KBM-7 (cell line): ENCODE measurements at regions not wholly inside any gene's neighbourhood (a gene's known extent, or its start where the extent isn't known, plus 50 kb on each side); places are given as distances from the start of the nearest gene placed in this dataset.
"Not testable (repeated sequence)": the region's sequence is repeated elsewhere in the genome, so short reads cannot be mapped to it uniquely, and the experiment has no call there.

Experiments
- DNase-seq: peaks from one replicate; pipeline ENCODE4 v3.0.0-alpha.2; 2015
- in situ Hi-C: fragments of 300-500 bp; cut with MboI; formaldehyde crosslinking; loops from 2 replicates; pipeline ENCODE4 v1.14.3; 2020; ENCODE audit warnings: low sequenced_read_pairs, low pct_unique_long_range_greater_than_20kb, mixed read lengths

DNA sequence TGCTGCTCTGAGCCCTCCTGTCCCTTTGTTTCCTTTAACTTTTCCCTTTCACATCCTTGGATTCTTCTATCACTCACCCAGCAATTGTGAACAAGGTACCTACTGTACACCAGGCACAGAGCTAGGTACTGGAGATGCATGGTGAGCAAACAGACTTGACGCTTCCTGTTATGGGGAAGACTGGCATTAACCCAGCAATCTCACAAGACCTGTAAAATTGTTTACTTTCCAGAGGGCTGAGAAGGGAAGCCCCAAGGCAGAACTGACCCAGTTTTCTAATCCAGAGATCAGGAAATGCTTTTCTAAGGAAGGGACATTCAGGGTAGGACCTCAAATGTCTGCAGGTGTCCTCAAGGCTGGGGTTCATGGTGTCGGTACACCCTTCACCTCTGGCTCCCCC is 171.6 kb upstream of the KAZN start:
- DNase-seq: no peak
- in situ Hi-C loops: no loop called here

DNA sequence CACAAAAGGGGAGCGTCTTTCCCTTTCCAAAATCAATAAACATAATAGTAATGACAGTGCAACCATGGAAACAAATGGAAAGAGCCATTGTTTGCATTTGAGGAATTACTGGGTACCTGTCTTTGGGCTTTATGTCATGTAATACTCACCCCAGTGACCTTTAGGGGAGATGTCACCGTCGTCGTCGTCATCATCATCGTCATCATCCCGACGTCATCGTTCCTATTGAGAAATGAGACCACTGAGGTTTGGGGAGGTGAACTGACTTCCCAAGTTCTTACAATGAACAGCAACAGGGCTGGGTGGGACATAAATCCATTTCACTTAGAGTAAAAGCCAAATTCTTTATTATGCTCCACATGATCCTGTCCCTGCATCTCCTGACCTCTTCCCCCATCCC is 168.9 kb upstream of the KAZN start:
- in situ Hi-C loops: no loop called here
- no peak for DNase-seq

DNA sequence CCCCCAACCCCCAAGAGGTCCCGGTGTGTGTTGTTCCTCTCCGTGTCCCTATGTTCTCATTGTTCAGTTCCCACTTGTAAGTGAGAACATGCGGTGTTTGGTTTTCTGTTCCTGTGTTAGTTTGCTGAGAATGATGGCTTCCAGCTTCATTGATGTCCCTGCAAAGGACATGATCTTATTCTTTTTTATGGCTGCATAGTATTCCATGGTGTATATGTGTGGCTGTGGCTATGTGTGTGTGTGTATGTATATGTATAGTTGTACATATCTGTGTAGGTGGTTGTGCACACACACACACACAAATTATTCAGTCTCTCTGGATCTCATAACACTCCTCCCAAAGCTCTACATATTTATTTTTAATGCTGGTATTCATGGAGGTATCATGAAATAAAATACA is 165.8 kb upstream of the KAZN start:
- DNase-seq, in situ Hi-C loops: not testable (repeated sequence)

- DNase-seq: no peak
- in situ Hi-C loops: no loop called here
These were observed 163.0 kb upstream of the KAZN start for GRCh38 chr1:14435368-14436023.

GRCh38 chr1:14437417-14437918 is 161.0 kb upstream of the KAZN start:
- in situ Hi-C loops: no loop called here
- no peak for DNase-seq

GRCh38 chr1:14438127-14438769 is 160.2 kb upstream of the KAZN start:
- DNase-seq: no peak
- in situ Hi-C loops: no loop called here

DNA sequence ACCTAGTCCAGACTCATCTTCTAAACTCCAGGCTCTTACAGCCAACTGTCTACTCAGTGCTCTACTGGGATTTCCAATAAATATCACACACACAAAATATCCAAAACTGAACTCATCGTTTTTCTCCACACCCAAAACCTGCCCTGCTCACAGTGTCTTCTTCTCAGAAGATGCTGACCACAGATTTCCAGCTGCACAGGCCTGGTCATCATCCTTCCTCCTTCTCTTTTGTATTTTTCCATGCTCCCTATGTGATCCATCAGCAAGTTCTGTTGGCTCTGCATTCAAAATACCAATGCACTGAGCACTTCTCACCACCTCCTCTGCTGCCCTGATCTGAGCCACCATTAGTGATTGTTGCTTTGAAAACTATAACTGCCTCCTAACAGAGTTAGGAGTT is 159.5 kb upstream of the KAZN start:
- no peak for DNase-seq

DNA sequence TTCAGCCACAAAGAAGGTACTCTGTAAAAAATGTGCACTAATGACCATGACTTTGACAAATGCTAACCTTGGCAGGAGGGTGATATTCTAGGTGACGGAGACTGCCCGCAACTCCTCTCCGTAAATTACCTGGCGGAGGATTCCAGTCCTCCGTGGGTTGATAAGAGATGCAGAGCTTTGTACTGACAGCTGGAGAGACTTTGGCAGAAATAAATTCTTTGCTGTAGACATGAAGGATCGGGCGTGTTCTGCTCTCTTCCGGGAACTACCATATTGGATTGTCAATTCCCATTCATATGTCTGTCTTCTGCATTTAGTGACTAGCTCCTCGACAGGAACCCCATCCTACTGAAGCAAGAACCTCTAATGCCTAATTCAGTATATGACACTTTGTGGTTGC is 158.3 kb upstream of the KAZN start:
- in situ Hi-C loops: no loop called here

More for the DNA sequence above, 159.5 kb upstream of the KAZN start:
- in situ Hi-C loops: no loop called here

GRCh38 chr1:14440731-14441130 is 157.8 kb upstream of the KAZN start:
- in situ Hi-C loops: no loop called here
- DNase-seq: no peak

More for the DNA sequence above, 158.3 kb upstream of the KAZN start:
- no peak for DNase-seq

DNA sequence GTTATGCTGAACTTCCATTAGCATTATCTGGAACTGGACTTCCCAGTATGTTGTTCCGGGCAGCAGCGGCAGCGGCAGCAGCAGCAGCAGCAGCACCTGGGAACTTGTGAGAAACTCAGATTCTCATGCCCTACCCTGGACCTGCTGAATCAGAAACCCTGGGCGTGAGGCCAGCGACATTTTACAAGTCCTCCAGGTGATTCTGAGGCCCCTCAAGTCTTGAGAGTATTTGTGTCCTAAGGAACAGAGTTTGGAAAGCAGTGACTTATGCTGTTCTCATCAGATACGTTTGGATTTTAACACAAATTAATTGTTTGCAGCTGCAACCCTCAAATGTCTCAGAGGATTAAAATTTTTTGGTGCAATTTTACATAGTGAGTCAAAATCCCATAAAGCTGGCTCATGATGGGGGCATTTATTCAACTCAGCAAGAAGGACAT is 157.2 kb upstream of the KAZN start:
- no peak for DNase-seq
- in situ Hi-C loops: no loop called here

GRCh38 chr1:14442669-14443068 is 155.8 kb upstream of the KAZN start:
- no peak for DNase-seq
- in situ Hi-C loops: no loop called here

DNA sequence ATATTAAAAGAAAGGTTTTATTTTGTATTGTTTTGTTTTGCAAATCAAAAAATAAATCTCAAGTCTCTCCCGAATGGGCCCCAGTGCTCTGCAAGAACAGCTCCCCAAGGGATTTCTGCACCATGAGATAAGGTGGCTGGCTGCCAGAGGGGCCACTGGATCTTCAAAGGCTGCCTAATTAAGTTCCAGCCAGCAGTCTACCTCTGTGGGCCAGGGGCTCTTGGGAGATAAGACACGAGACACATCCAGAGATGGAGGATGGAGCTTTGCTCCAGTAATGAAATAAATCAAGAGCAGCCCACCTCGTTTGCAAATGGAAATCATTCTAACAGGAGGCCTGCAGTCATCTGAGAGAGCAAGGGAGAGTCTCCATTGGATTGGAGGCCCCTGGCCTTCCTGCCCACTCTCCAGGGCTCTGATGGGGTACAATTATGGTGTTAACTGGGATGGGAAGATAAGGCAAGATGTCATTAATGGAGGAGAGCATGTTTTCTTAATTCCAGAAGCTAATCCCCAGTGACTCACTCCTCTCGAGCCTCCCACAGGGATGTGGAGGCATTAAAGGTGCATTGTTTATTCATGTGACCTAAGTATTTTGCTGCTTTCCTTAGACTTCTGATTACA is 155.2 kb upstream of the KAZN start:
- in situ Hi-C loops: no loop called here
- DNase-seq: no peak

DNA sequence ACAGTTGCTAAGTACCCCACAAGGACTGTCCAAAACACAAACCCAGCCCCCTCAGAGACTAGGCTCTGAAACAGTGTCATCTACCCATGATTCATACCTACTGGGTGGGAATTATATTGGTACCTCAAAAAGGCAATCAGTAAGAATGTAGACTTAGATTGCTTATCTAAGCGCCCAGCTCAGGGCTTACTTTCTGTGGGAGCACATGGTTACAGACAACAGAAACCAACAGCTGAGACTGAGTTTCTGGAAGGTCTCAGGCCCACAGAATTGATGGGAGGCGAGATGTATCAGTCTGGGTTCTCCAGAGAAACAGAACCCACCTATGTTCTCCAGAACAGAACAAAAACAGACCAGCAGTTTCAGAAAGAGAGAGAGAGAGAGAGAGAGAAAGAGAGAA is 147.3 kb upstream of the KAZN start:
- no peak for DNase-seq
- in situ Hi-C loops: no loop called here

DNA sequence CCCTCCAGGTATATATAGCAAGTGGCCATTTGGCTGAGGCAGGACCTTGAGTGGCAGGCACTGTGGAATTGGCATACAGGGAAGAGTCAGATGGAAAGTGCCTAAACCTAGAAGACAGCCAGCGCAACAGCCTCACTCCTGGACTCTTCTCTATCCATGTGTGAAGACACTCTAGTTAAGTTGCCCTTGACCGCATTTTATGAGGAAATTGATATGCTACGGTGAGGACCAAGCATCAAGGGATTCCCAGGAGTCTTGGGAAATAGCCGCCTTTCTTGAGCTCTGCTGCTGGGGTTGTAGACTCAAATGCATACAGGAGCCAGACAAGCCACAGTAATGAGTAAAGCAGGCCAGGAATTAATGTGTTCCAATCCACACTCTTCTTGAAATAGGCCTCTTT is 145.9 kb upstream of the KAZN start:
- in situ Hi-C loops: no loop called here
- DNase-seq: no peak

DNA sequence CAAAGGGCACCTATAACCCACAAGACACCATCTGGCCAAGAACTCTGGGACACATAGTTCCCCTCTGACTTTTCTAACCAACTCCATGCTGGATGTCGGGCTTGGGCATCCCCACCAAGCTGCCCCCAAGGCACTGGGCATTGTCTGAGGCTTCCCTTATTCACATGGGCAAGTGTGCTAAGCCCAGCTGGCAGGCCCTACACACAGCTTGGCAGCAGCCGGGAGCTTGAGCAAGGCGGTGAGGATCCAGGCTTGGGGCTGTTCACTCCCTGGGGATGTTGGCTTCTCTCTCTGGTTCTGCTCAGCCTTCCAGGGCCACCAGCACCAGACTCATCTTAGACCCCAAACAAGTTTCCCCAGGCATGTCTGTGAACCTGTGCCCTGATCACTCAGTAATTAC is 138.3 kb upstream of the KAZN start:
- in situ Hi-C loops: no loop called here
- no peak for DNase-seq

GRCh38 chr1:14462851-14463250 is 135.6 kb upstream of the KAZN start:
- DNase-seq: no peak
- in situ Hi-C loops: no loop called here

DNA sequence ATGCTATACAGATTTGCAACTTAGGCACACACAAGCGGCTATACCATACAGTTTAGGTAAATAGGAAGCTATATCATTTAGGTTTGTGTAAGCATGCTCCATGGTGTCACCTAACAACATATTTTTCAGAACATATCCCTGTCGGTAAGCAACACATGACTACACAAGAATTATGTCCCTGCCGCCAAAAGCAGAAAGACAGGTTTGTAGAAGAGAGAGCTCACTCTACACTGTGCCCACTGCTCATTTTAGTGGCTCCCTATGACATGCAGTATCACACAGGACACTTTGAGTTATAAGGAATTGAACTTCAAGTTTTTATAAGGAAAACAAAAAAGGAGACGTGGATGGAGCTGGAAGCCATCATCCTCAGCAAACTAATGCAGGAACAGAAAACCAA is 132.5 kb upstream of the KAZN start:
- DNase-seq: no peak

GRCh38 chr1:14467112-14467511 is 131.4 kb upstream of the KAZN start:
- in situ Hi-C loops: no loop called here
- no peak for DNase-seq

More for the DNA sequence above, 132.5 kb upstream of the KAZN start:
- in situ Hi-C loops: no loop called here

GRCh38 chr1:14468751-14469150 is 129.7 kb upstream of the KAZN start:
- no peak for DNase-seq
- in situ Hi-C loops: no loop called here

DNA sequence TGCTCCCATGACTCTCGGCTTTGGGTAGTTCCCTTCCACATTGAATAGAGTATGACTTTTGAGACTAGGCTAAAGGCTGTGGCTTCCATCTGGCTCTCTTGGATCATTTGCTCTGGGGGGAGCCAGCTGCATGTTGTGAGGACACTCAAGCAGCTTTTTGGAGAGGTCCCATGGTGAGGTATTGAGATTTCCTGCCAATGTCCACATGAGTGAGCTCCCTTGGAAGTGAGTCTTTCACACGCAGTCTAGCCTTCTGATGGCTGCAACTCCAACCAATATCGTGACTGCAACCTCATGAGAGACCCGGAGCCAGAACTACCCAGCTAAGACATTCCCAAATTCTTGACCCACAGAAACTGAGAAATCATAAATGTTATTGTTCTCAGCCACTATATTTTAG is 127.7 kb upstream of the KAZN start:
- in situ Hi-C loops: no loop called here
- DNase-seq: no peak
